Activated T-cell treated with anti-CD3 and anti-CD28 coated beads, Interleukin-2, amount 50 U/mL, for 4 hours (primary cell): ENCODE measurements at regions not wholly inside any gene's neighbourhood (a gene's known extent, or its start where the extent isn't known, plus 50 kb on each side); places are given as distances from the start of the nearest gene placed in this dataset.

Experiments used
- ATAC-seq, 2 donors: fragments of 200-7000 bp; cut with Tn5 transposase; one replicate each; pipeline ENCODE4 v1.10.0; 2021
- DNase-seq: peaks from one replicate; pipeline ENCODE4 v3.0.0-alpha.2; 2020
- H3K27me3 Mint-ChIP-seq: one replicate; pipeline ENCODE4 v1.8.0; 2021; ENCODE audit warnings: low read depth, mixed read lengths
- H3K36me3 Mint-ChIP-seq: one replicate; pipeline ENCODE4 v1.8.0; 2022; ENCODE audit warnings: mixed read lengths; ENCODE audit not compliant: insufficient read depth
- H3K4me1 Mint-ChIP-seq: one replicate; pipeline ENCODE4 v1.8.0; 2021; ENCODE audit warnings: low read depth, mixed read lengths
- H3K4me3 Mint-ChIP-seq: one replicate; pipeline ENCODE4 v1.8.0; 2021; ENCODE audit warnings: mild to moderate bottlenecking, moderate library complexity, mixed read lengths
- H3K9me3 Mint-ChIP-seq: one replicate; pipeline ENCODE4 v1.8.0; 2021; ENCODE audit warnings: mixed read lengths

DNA sequence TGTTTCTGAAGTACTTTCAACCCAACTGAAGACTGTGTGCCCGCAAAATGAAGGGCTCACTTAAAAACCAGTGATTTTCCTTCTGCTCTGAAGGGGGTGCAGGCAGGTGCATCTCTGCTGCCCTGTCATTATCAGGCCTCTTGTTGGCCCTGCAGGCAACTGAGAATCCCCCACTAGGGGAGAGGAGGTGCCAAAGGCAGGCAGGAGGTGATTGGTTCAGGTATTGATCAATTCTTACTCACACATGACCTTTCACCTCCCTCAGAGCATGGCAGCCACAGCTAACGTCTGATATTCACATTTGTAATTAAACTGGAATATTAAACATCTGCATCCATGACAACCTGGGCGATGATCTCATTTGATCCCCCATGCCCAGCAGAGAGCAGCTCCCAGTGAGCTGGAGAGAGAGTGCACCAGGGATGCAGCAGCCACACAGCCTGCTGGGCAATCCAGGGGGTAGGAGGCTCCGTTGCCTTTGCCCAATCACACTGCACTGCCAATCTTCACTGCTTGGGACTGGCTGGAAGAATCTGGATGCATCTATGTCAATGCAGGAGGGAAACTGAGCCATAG lies 267.9 kb upstream of the TSHZ3 start:
- Mint-ChIP-seq H3K36me3 (no peaks in the 10 kb centered on the region), H3K27me3 (no peaks in the 10 kb centered on the region), H3K4me1 (no peaks in the 10 kb centered on the region), H3K9me3 (peaks cover 8% of the 10 kb centered on the region), H3K4me3 (no peak overlapping the region)
- ATAC-seq = no peak
- no peak for DNase-seq

DNA sequence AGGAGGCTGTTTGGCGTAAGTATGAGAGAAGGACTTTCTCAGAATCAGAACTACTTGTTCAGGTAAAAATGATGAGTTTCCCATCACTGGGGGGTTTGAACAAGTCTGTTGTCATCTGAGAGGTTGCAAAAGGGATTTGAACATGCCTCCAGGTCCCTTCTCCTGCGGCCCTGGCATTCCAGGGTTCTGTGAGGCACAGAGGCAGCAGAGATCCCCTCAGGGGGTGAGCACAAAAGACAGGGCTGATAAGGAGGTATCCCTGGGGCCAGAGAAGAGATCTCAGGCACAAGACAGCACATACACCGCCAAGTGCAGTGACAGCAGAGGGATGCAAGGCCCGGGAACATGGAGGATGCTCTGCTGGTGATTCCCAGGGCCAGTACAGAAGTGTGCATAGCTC lies 275.8 kb upstream of the TSHZ3 start:
- ATAC-seq (no peak), DNase-seq (no peak)
- no peaks in the 10 kb centered on the region for H3K36me3 Mint-ChIP-seq
- no peaks in the 10 kb centered on the region for H3K4me1 Mint-ChIP-seq
- H3K4me3 Mint-ChIP-seq = no peak overlapping the region
- H3K27me3 Mint-ChIP-seq = no peaks in the 10 kb centered on the region
- peaks cover 8% of the 10 kb centered on the region for H3K9me3 Mint-ChIP-seq

DNA sequence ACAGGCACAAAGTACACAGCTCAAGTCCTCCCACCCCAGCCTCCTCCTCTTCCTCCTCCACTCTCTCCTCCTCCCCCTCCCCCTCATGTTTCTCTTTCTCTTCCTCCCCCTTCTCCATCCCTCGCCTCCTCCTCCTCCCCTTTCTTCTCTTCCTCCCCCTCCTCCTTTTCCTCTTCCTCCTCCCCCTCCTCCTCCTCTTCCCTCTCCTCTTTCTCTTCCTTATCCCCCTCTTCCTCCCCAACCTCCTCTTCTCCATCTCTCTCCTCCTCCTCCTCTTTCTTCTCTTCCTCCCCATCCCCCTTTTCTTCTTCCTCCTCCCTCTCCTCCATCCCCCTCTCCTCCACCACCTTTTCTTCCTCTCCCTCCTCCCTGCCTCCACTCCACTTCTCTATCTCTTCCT lies 276.3 kb upstream of the TSHZ3 start:
- Mint-ChIP-seq H3K9me3 (peaks cover 8% of the 10 kb centered on the region), H3K27me3 (no peaks in the 10 kb centered on the region), H3K36me3 (no peaks in the 10 kb centered on the region), H3K4me1 (no peaks in the 10 kb centered on the region), H3K4me3 (no peak overlapping the region)
- DNase-seq (no peak), ATAC-seq (no peak)

DNA sequence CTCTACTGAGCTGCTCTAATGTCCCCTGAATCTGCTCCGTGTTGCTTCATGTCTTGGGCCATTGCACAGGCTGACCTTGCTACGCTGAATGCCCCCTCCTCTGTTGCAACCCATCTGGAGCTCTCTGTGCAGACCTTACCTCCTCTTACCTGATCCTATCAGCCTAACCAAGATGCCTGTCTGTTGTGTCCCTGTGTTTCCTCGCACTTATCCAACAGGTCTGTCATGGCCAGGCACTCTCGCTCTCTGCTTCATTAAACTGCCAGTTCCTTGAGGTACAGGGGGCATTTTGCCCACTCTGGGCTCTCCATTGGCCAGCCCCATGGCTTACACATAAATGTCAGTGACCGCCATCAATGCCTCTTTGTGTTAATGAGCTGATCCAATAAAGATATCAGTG lies 277.7 kb upstream of the TSHZ3 start:
- Mint-ChIP-seq H3K36me3 (no peaks in the 10 kb centered on the region), H3K27me3 (no peaks in the 10 kb centered on the region), H3K4me3 (no peak overlapping the region), H3K9me3 (peaks cover 1% of the 10 kb centered on the region), H3K4me1 (no peaks in the 10 kb centered on the region)
- ATAC-seq = no peak
- DNase-seq = no peak

DNA sequence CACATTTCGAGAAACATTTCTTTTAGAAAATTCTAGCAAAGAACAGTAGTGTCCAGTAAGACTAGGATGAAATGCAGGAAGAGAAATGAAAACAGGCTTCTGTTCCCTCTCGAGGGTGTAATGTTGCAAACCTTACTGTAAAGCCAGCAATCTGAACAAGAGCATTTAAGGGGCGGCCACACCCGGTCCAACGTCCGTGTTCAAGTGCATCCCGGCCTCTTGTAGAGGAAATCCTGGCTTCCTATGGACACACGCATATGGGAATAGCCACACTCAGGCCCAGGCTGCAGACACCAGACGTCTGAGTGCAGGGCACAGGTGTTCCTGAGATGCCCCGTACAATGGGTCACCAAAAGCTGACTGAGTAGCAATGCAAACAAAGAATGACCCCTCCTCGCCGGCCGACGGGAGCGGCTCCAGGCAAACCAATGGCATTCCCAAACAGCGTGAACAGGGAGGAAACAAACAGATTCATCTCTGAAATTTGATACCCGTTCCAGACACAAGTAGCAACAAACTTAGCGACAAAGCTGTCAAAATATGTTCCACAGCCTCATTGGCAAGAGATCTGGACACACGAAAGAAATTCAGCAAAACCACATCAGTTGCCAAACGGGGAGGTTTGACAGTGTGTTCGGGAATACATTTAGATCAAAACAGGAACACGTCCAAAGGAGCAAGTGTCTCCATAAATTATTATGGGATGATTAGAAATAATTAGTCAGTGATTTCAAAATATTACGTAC lies 278.6 kb upstream of the TSHZ3 start:
- H3K27me3 Mint-ChIP-seq = no peaks in the 10 kb centered on the region
- H3K36me3 Mint-ChIP-seq = no peaks in the 10 kb centered on the region
- H3K4me3 Mint-ChIP-seq = no peak overlapping the region
- ATAC-seq (no peak), DNase-seq (no peak)
- H3K4me1 Mint-ChIP-seq = no peaks in the 10 kb centered on the region
- H3K9me3 Mint-ChIP-seq = no peaks in the 10 kb centered on the region

DNA sequence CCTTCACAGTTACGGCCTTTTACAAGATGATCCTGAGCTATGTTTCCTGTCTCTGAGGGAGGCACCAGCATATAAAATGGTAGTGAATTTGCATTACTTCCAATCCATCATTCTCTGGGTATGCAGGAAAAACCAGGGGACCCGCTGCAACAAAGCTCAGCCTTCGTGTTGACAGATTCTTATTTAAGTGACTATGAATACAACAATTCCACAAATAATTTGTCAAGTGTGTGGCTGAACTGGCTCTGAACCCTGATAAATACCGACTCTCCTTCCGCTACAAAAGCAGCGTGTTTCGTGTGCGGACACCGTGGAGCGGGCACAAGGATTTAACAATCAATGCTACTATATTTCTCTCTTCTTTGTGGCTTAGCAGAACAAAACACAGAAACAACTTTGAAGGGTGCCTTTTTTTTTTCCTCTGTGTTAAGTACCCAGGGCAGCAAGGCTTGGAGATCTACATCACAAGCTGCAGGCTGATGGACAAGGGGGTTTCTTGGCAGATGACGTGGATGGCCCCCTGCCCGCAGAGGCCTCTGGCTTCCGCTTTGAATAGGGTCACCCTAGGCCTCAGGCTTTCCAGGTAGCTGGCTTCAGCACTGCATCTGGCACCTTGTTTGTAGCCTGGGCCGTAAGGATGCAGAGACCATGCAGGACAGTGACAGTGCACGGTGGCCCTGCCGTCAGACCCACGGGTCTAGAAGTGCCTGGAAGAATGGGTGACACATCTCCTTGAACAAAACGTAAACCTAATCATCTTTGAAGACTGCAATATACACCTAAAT lies 280.5 kb upstream of the TSHZ3 start:
- Mint-ChIP-seq H3K4me1 (no peaks in the 10 kb centered on the region), H3K36me3 (no peaks in the 10 kb centered on the region), H3K4me3 (no peak overlapping the region), H3K27me3 (peaks cover 2% of the 10 kb centered on the region), H3K9me3 (no peaks in the 10 kb centered on the region)
- DNase-seq = no peak
- no peak for ATAC-seq

DNA sequence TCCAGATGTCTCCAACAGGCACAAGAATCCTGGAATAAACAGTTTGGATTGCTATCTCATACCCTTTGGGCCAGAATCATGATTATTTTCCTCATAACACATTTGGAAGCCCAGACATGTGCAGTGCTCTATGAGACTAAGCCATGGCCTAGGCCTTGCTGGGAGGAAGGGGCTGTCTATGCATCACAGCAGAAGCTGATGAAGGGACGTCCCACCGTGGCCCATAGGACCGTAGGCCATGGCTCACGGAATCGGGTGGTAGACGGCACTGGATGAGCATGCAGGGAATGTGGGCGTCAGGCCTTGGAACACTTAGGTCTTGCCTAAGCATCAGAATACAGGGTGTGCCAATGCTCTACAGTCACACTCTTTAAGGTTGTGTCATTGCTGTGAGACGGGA lies 283.8 kb upstream of the TSHZ3 start:
- H3K27me3 Mint-ChIP-seq = peaks cover 2% of the 10 kb centered on the region
- ATAC-seq = no peak
- no peak for DNase-seq
- no peak overlapping the region for H3K4me3 Mint-ChIP-seq
- H3K9me3 Mint-ChIP-seq = no peaks in the 10 kb centered on the region
- H3K4me1 Mint-ChIP-seq = no peaks in the 10 kb centered on the region
- no peaks in the 10 kb centered on the region for H3K36me3 Mint-ChIP-seq

DNA sequence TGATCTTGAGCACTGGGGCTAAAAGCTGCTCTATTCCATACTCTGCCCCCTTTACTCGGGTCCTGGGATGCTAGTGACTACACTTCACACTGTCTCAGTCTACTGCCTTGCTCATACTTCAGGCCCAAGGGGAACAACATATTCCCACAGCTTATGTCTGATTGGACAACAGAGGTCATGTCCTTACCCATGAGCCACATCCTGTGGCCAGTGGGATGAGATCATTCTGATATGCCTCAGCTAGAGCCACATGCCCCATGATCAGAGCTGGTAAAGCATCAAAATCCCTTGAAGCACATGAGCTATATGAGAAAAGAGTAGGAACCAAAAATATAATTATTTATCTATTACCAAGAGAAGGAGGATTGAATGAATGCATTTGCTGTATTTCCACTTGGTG lies 290.1 kb upstream of the TSHZ3 start:
- peaks cover 10% of the 10 kb centered on the region for H3K27me3 Mint-ChIP-seq
- DNase-seq (no peak), ATAC-seq (no peak)
- H3K9me3 Mint-ChIP-seq = no peaks in the 10 kb centered on the region
- H3K4me3 Mint-ChIP-seq = no peak overlapping the region
- no peaks in the 10 kb centered on the region for H3K4me1 Mint-ChIP-seq
- no peaks in the 10 kb centered on the region for H3K36me3 Mint-ChIP-seq

DNA sequence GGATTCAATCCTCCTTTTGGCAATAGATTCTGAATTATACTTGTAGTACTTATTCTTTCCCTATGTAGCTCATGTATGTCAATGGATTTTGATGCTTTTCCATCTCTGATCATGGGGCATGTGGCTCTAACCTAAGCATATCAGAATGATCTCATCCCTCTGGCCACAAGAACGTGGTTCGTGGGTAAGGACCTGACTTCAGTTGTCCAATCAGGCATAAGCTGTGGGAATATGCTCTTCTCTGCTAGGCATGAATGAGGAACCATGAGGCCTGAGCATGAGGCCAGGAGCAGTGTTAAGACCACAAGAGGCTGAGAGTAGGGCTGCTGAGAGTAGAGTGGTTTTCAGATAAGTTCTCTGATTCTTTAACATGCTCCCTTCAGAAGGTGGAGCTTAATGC lies 292.4 kb upstream of the TSHZ3 start:
- peaks cover 10% of the 10 kb centered on the region for H3K27me3 Mint-ChIP-seq
- no peaks in the 10 kb centered on the region for H3K36me3 Mint-ChIP-seq

DNA sequence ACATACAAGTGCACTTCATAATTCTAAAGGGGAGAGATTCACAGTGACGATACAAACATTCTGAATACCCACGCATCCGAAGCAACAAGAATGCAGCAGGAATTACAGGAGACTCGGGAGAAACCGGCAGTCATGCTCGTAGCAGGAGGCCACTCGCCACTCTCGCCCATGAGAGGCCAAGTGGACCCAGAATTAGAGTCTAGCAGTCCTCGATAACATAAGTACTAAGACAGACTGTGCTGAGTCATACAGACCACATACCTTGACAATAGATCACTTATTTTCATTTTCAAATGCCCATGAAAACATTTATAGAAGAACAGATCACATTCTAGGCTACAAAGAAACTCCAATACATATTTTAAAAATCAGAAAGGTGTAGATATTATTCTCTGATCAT lies 299.1 kb upstream of the TSHZ3 start:
- ATAC-seq (no peak), DNase-seq (no peak)
- no peak overlapping the region for H3K4me3 Mint-ChIP-seq
- H3K4me1 Mint-ChIP-seq = no peaks in the 10 kb centered on the region
- H3K36me3 Mint-ChIP-seq = no peaks in the 10 kb centered on the region
- H3K9me3 Mint-ChIP-seq = peaks cover 7% of the 10 kb centered on the region
- no peaks in the 10 kb centered on the region for H3K27me3 Mint-ChIP-seq

More for the DNA sequence above, 292.4 kb upstream of the TSHZ3 start:
- Mint-ChIP-seq H3K9me3 (peaks cover 4% of the 10 kb centered on the region), H3K4me3 (no peak overlapping the region), H3K4me1 (no peaks in the 10 kb centered on the region)
- no peak for DNase-seq
- ATAC-seq = no peak

DNA sequence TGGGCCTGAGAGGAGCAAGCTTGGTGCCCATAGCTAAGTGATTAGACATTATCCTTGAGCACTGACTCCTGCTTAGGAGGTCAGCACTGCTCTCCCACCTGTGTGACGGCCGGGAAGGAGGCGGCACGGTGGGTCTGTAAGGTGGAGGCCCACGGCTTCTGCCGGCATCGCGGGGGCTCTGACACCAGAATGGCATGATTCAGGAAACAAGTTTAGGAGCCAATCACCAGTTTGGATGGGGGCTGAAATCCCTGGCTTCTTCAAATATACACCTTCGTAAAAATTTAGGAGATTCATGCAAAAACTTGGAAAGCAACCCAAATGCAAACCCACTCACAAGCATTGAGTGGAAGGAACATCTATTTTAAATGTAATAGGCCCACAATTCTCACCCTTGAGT lies 307.3 kb upstream of the TSHZ3 start:
- Mint-ChIP-seq H3K27me3 (peaks cover 2% of the 10 kb centered on the region), H3K4me1 (no peaks in the 10 kb centered on the region), H3K4me3 (no peak overlapping the region), H3K9me3 (no peaks in the 10 kb centered on the region), H3K36me3 (no peaks in the 10 kb centered on the region)
- ATAC-seq = no peak
- DNase-seq = no peak

DNA sequence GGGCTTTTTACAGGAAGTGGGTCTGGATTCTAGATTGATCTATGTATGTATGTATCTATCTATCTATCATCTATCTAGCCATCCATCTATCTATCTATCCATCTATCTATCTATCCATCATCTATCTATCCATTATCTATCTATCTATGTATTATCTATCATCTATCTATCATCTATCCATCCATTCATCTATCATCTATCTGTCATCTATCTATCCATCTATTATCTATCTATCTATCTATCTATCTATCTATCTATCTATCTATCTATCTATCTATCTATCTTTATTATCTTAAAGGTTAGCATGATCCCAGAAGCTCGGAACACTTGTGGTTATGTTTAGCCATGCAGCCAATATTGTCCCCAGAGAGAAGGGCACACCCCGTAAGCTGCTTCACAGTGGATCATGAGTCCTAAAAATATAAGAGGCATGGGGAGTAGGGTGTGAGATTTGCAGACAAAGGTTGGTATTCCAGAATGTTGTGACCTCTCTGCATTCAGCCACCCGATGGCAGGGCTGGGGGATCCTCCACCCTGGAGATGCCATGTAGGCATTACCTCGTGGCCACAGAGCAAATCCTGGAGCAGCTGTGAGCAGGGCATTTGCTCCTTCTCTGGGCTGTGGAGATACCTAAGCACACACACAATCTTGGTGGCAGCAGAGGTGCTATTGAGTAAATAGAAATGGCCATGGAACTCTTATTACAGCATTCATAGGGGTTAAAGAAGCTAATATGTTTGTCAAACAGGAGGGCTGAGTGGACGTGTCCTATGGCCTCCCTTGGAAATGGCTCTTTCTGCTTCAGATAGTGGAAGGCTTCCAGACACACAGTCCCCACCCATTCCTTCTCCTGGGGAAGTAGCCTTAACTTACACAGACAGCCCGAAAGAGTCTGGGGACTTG lies 310.0 kb upstream of the TSHZ3 start:
- H3K36me3 Mint-ChIP-seq = no peaks in the 10 kb centered on the region
- H3K27me3 Mint-ChIP-seq = peaks cover 2% of the 10 kb centered on the region
- no peak for ATAC-seq

DNA sequence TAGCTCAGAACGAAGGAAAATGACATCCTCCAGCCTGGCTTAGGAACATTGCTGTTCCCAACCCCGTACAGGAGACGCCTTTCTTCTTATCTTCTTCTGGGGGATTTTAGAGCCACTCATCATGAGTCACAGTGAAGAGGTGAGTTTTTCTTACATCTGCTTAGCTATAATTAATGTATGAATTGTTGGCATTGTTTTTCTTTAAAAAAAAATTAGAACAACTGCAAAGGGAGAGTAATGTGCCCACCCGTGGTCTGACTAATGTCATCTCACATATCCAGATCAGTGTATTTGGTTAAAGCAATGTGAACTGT lies 310.6 kb upstream of the TSHZ3 start:
- no peaks in the 10 kb centered on the region for H3K4me1 Mint-ChIP-seq
- DNase-seq = no peak
- no peak overlapping the region for H3K4me3 Mint-ChIP-seq
- ATAC-seq = no peak
- H3K36me3 Mint-ChIP-seq = no peaks in the 10 kb centered on the region
- no peaks in the 10 kb centered on the region for H3K9me3 Mint-ChIP-seq
- H3K27me3 Mint-ChIP-seq = peaks cover 2% of the 10 kb centered on the region

More for the DNA sequence above, 310.0 kb upstream of the TSHZ3 start:
- no peak for DNase-seq
- Mint-ChIP-seq H3K9me3 (no peaks in the 10 kb centered on the region), H3K4me3 (no peak overlapping the region), H3K4me1 (no peaks in the 10 kb centered on the region)

DNA sequence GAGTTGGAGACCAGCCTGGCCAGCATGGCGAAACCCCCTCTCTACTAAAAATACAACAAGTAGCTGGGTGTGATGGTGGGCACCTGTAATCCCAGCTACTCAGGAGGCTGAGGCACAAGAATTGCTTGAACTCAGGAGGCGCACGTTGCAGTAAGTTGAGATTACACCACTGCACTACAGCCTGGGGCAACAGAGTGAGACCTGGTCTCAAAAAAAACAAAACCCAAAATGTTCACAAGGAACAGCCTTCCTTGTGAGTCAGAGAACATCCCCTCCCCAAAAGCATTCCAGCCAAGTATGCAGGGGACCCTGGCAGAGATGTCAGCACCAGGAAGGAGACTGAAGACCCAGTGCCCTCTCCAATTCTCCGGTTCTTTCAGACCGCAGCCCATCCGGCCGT lies 314.9 kb upstream of the TSHZ3 start:
- no peaks in the 10 kb centered on the region for H3K4me1 Mint-ChIP-seq
- no peaks in the 10 kb centered on the region for H3K36me3 Mint-ChIP-seq
- DNase-seq = no peak
- no peak overlapping the region for H3K4me3 Mint-ChIP-seq
- ATAC-seq = no peak
- H3K27me3 Mint-ChIP-seq = no peaks in the 10 kb centered on the region
- H3K9me3 Mint-ChIP-seq = no peaks in the 10 kb centered on the region
